PC-3 (cell line): ENCODE measurements at regions not wholly inside any gene's neighbourhood (a gene's known extent, or its start where the extent isn't known, plus 50 kb on each side); places are given as distances from the start of the nearest gene placed in this dataset.

Source experiments
- ATAC-seq: fragments of 200-7000 bp; cut with Tn5 transposase; 2 replicates; pipeline ENCODE4 v1.9.1; 2020; ENCODE audit warnings: mild to moderate bottlenecking, moderate library complexity
- BruUV-seq: library from RNA; stranded (reverse); fragments of 400-500 nt; replicated peaks from 2 replicates; lab custom pipeline; 2021; lab: Mats Ljungman, UMichigan
- CTCF ChIA-PET: fragments of 300-600 bp; sonication (Branson Sonifier 250); formaldehyde crosslinking; loops from one replicate; lab custom pipeline; 2022; ENCODE audit warnings: antibody characterized with exemption; lab: Charles Lee
- POLR2A ChIA-PET: fragments of 300-600 bp; sonication (Branson Sonifier 250); formaldehyde crosslinking; loops from one replicate; lab custom pipeline; 2022; ENCODE audit warnings: antibody characterized with exemption; ENCODE audit not compliant: unreplicated experiment; lab: Charles Lee
- DNase-seq: peaks from one replicate; pipeline ENCODE4 v3.0.0-alpha.2; 2015
- H2AFZ ChIP-seq: fragments of 300-600 bp; sonication (generic); 2 replicates; pipeline ENCODE4 v1.6.0; 2016; ENCODE audit warnings: antibody characterized with exemption, low read length
- H3F3A ChIP-seq: fragments of 300-600 bp; sonication (generic); one replicate; pipeline ENCODE4 v1.6.0; 2017; ENCODE audit warnings: antibody characterized with exemption, low read length, control low read depth, mild to moderate bottlenecking; ENCODE audit not compliant: unreplicated experiment
- H3K27ac ChIP-seq: fragments of 300-600 bp; sonication (generic); 2 replicates; pipeline ENCODE4 v1.5.1; 2016; ENCODE audit warnings: mild to moderate bottlenecking, low read length
- H3K27me3 ChIP-seq: fragments of 300-600 bp; sonication (generic); 2 replicates; pipeline ENCODE4 v1.6.1; 2016; ENCODE audit warnings: low read length, mixed read lengths
- H3K36me3 ChIP-seq: fragments of 300-600 bp; sonication (generic); 2 replicates; pipeline ENCODE4 v1.6.1; 2016; ENCODE audit warnings: low read depth, mixed run types, low read length, mixed read lengths
- H3K4me1 ChIP-seq: fragments of 300-600 bp; sonication (generic); 2 replicates; pipeline ENCODE4 v1.5.1; 2016; ENCODE audit warnings: low read length; ENCODE audit not compliant: insufficient read depth
- H3K4me2 ChIP-seq: fragments of 300-600 bp; sonication (generic); 2 replicates; pipeline ENCODE4 v1.6.0; 2016; ENCODE audit warnings: low read length
- H3K4me3 ChIP-seq: fragments of 300-600 bp; sonication (generic); 2 replicates; pipeline ENCODE4 v1.5.1; 2016; ENCODE audit warnings: mild to moderate bottlenecking, low read length, mixed read lengths
- H3K79me2 ChIP-seq: fragments of 300-600 bp; sonication (generic); 2 replicates; pipeline ENCODE4 v1.6.1; 2017; ENCODE audit warnings: low read length, mixed read lengths
- H3K9ac ChIP-seq: fragments of 300-600 bp; sonication (generic); 2 replicates; pipeline ENCODE4 v1.6.0; 2016; ENCODE audit warnings: mild to moderate bottlenecking, low read length
- H3K9me2 ChIP-seq: fragments of 300-600 bp; sonication (generic); replicated peaks from 2 replicates; pipeline ENCODE4 v1.6.1; 2016; ENCODE audit warnings: mixed run types, low read length, mixed read lengths
- H3K9me3 ChIP-seq: fragments of 300-600 bp; sonication (generic); 2 replicates; pipeline ENCODE4 v1.6.1; 2016; ENCODE audit warnings: low read length, mixed read lengths
- H4K20me1 ChIP-seq: fragments of 300-600 bp; sonication (generic); 2 replicates; pipeline ENCODE4 v1.6.1; 2016; ENCODE audit warnings: low read length, mixed read lengths
- CTCF ChIP-seq: fragments of 300-600 bp; sonication (generic); conservative IDR thresholded peaks from 2 replicates; pipeline ENCODE4 v1.5.1; 2017; ENCODE audit warnings: antibody characterized with exemption, low read depth, mild to moderate bottlenecking, low read length
- EZH2 ChIP-seq: fragments of 300-600 bp; sonication (generic); IDR thresholded peaks from one replicate; pipeline ENCODE4 v1.6.1; 2017; ENCODE audit warnings: antibody characterized with exemption, mild to moderate bottlenecking, low read length; ENCODE audit not compliant: unreplicated experiment
- EZH2phosphoT487 ChIP-seq: fragments of 300-600 bp; sonication (generic); IDR thresholded peaks from 2 replicates; pipeline ENCODE4 v1.6.1; 2018; ENCODE audit warnings: mild to moderate bottlenecking, antibody characterized with exemption, low read length, borderline replicate concordance
- intact Hi-C: fragments of 100-400 bp; cut with micrococcal nuclease; formaldehyde crosslinking; loops from 2 replicates; pipeline ENCODE4 v1.9.0; 2023

GRCh38 chr11:116244889-116245288 lies 527.9 kb downstream of the BUD13 start:
- Histone ChIP-seq H3F3A (no peaks in the 10 kb centered on the region), H3K4me2 (no peak overlapping the region), H3K9me3 (no peaks in the 10 kb centered on the region), H2AFZ (no peak overlapping the region), H3K27ac (no peak overlapping the region), H3K79me2 (no peaks in the 10 kb centered on the region), H3K4me1 (no peaks in the 10 kb centered on the region), H3K9me2 (no peaks in the 10 kb centered on the region), H3K36me3 (no peaks in the 10 kb centered on the region), H3K9ac (no peak overlapping the region), H3K4me3 (no peak overlapping the region), H4K20me1 (no peaks in the 10 kb centered on the region), H3K27me3 (0 out of 2 replicates have a peak, but pooled peaks cover 8% of the 10 kb centered on the region)
- ChIA-PET CTCF (no interaction called here), POLR2A (no interaction called here)
- DNase-seq (no peak), ATAC-seq (no peak)
- BruUV-seq, result no TSS peak
- intact Hi-C loops, result no loop called here
- TF ChIP-seq EZH2 (no peak), EZH2phosphoT487 (no peak), CTCF (no peak)

GRCh38 chr11:116244439-116244838 lies 528.3 kb downstream of the BUD13 start:
- H3F3A ChIP-seq, result no peaks in the 10 kb centered on the region
- no peak for DNase-seq
- no peak overlapping the region for H3K4me2 ChIP-seq
- no peak for ATAC-seq
- no TSS peak for BruUV-seq
- H3K79me2 ChIP-seq, result no peaks in the 10 kb centered on the region
- H3K27me3 ChIP-seq, result 0 out of 2 replicates have a peak, but pooled peaks cover 8% of the 10 kb centered on the region
- ChIA-PET POLR2A (no interaction called here), CTCF (no interaction called here)
- H3K9ac ChIP-seq, result no peak overlapping the region
- no peaks in the 10 kb centered on the region for H3K36me3 ChIP-seq
- no peak overlapping the region for H3K4me3 ChIP-seq
- intact Hi-C loops, result no loop called here
- H2AFZ ChIP-seq, result no peak overlapping the region
- H3K27ac ChIP-seq, result no peak overlapping the region
- H3K9me2 ChIP-seq, result no peaks in the 10 kb centered on the region
- H4K20me1 ChIP-seq, result no peaks in the 10 kb centered on the region
- no peaks in the 10 kb centered on the region for H3K4me1 ChIP-seq
- no peaks in the 10 kb centered on the region for H3K9me3 ChIP-seq
- TF ChIP-seq EZH2 (no peak), CTCF (no peak), EZH2phosphoT487 (no peak)

GRCh38 chr11:116243991-116244390 lies 528.8 kb downstream of the BUD13 start:
- no peak for DNase-seq
- ATAC-seq, result no peak
- Histone ChIP-seq H3K9me2 (no peaks in the 10 kb centered on the region), H3F3A (no peaks in the 10 kb centered on the region), H3K4me2 (no peak overlapping the region), H2AFZ (no peak overlapping the region), H3K27ac (no peak overlapping the region), H3K4me3 (no peak overlapping the region), H3K9me3 (no peaks in the 10 kb centered on the region), H3K9ac (no peak overlapping the region), H3K79me2 (no peaks in the 10 kb centered on the region), H3K27me3 (0 out of 2 replicates have a peak, but pooled peaks cover 8% of the 10 kb centered on the region), H3K4me1 (no peaks in the 10 kb centered on the region), H3K36me3 (no peaks in the 10 kb centered on the region), H4K20me1 (no peaks in the 10 kb centered on the region)
- intact Hi-C loops, result no loop called here
- ChIA-PET CTCF (no interaction called here), POLR2A (no interaction called here)
- BruUV-seq, result no TSS peak
- TF ChIP-seq EZH2phosphoT487 (no peak), EZH2 (no peak), CTCF (no peak)
